ENCODE measurements at regions not wholly inside any gene's neighbourhood (a gene's known extent, or its start where the extent isn't known, plus 50 kb on each side); places are given as distances from the start of the nearest gene placed in this dataset.

DNA sequence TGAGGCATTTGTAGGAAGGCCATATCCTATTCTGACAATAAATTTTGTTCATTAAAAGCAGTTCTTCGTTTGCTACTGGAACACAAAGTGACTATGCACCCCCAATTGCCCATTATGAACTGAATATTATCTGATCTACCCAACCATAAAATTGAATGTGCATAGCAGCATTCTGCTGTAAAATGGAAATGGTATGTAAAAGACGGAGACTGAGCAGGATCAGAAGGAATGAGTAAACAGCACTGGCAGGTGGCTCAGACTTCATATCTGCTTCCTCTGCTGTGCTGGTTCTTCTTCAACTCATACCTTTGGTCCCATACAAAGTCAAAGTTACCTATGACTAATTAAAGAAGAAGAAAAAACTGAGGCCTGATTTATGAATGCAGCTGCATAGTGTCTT, 339.5 kb downstream of the PLA2G4A start:
- no peak for DNase-seq (ENCODE audit: low spot score in 2 of 2)
- intact Hi-C loops (cut with DNase I; ENCODE audit: low total_unique reads), result no loop called here
- TF ChIP-seq, protein P1, sequence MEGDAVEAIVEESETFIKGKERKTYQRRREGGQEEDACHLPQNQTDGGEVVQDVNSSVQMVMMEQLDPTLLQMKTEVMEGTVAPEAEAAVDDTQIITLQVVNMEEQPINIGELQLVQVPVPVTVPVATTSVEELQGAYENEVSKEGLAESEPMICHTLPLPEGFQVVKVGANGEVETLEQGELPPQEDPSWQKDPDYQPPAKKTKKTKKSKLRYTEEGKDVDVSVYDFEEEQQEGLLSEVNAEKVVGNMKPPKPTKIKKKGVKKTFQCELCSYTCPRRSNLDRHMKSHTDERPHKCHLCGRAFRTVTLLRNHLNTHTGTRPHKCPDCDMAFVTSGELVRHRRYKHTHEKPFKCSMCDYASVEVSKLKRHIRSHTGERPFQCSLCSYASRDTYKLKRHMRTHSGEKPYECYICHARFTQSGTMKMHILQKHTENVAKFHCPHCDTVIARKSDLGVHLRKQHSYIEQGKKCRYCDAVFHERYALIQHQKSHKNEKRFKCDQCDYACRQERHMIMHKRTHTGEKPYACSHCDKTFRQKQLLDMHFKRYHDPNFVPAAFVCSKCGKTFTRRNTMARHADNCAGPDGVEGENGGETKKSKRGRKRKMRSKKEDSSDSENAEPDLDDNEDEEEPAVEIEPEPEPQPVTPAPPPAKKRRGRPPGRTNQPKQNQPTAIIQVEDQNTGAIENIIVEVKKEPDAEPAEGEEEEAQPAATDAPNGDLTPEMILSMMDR (IDR thresholded peaks at IDR 0.05), result no peak
- no peak for TF ChIP-seq POLR2A (IDR thresholded peaks at IDR 0.05)
- WGBS, 2 donors, result 40 to 47% methylated on average over 2 of the region's 2 CpGs
- H3K4me3 ChIP-seq (ENCODE audit: low read depth, poor library complexity, severe bottlenecking), result no peak overlapping the region

DNA sequence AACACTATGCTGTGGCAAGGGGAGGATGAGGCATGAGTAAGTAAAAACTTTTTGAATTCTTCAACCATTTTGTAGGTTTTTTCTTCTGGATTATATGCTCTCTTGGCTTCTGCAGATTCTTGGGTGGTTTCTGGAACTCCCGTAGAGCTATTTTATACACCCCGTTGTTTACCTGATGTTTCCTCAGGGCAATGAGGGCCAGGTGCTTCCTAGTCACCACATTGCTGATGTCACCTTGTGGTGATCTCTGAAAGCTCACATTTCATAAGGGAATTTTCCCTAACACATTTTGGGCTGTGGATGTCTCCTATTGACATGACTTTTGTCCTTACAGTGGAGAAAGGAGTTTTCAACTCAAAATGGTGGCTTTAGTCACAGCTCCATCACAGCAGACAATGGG, 356.6 kb downstream of the PLA2G4A start:
- TF ChIP-seq, protein P1 (IDR thresholded peaks at IDR 0.05), result no peak
- TF ChIP-seq POLR2A (IDR thresholded peaks at IDR 0.05), result no peak
- WGBS, 2 donors, result 61 to 72% methylated on average over 2 of the region's 2 CpGs

DNA sequence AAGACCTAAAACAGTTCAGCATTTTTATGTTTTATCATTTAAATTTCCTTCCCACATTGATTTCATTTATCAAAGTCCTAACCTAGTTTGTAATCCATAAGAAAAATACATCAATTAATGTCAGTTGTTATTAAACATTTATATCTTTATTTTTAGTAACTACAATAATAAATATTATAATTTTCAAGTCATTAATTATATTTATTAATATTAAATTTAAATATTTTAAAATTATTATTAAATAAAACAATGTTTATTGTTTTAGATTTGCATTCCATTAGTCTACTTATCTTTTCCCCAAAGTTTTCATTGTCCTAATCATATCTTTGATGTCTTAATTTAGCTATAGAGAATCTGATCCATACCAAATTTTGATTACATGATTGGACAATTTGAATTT, 368.9 kb downstream of the PLA2G4A start:
- TF ChIP-seq, protein P1 (IDR thresholded peaks at IDR 0.05), result no peak
- no peak for TF ChIP-seq POLR2A (IDR thresholded peaks at IDR 0.05)
- intact Hi-C loops (cut with DNase I; ENCODE audit: low total_unique reads), result no loop called here
- DNase-seq (ENCODE audit: low spot score in 2 of 2), result no peak
- no peak overlapping the region for H3K4me3 ChIP-seq (ENCODE audit: low read depth, poor library complexity, severe bottlenecking)

More for the DNA sequence above, 356.6 kb downstream of the PLA2G4A start:
- intact Hi-C loops (cut with DNase I; ENCODE audit: low total_unique reads), result no loop called here
- no peak overlapping the region for H3K4me3 ChIP-seq (ENCODE audit: low read depth, poor library complexity, severe bottlenecking)
- no peak for DNase-seq (ENCODE audit: low spot score in 2 of 2)

DNA sequence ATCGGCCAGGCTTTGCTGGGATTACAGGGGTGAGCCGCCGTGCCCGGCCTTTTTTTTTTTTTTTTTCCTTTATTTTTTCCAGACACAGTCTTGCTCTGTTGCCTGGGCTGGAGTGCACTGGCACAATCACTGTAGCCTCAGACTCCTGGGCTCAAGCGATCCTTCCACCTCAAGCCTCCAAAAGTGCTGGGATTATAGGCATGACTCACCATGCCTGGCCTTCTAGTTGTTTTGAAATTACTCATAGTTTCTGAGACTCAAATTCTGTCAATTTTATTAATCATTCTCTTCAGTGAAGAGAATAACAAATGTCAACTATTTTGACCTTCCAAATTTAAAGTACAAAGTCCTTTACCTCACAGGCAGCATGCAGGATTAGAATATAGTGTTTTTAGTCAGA, 374.5 kb downstream of the PLA2G4A start:
- TF ChIP-seq POLR2A (IDR thresholded peaks at IDR 0.05), result no peak
- TF ChIP-seq, protein P1 (IDR thresholded peaks at IDR 0.05), result no peak
- intact Hi-C loops (cut with DNase I; ENCODE audit: low total_unique reads), result no loop called here
- 73 to 89% methylated on average over 5 of the region's 5 CpGs for WGBS, 2 donors
- H3K4me3 ChIP-seq (ENCODE audit: low read depth, poor library complexity, severe bottlenecking), result no peak overlapping the region
- no peak for DNase-seq (ENCODE audit: low spot score in 2 of 2)

DNA sequence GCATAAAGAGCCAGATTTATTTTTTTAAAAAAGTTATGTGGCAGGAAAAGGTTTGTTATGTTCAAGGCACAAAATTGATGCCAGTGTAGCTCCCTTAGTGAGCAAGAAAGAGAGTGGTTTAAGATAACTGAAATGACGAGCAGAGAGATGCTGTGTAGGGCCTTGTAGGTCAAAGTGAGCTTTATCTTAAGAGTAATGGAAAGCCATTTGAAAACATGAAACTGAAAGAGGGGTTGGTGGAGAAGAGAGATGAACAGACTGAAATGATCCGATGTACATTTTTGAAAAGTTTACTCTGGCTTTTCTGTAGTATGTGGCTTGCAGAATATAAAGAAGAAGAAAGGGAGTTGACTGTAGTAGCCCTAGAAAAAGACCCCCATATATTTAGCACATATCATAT, 383.6 kb downstream of the PLA2G4A start:
- no peak for DNase-seq (ENCODE audit: low spot score in 2 of 2)
- TF ChIP-seq, protein P1 (IDR thresholded peaks at IDR 0.05), result no peak
- no peak for TF ChIP-seq POLR2A (IDR thresholded peaks at IDR 0.05)
- intact Hi-C loops (cut with DNase I; ENCODE audit: low total_unique reads), result no loop called here
- no peak overlapping the region for H3K4me3 ChIP-seq (ENCODE audit: low read depth, poor library complexity, severe bottlenecking)
- WGBS, 2 donors, result 88 to 93% methylated on average over 2 of the region's 2 CpGs

DNA sequence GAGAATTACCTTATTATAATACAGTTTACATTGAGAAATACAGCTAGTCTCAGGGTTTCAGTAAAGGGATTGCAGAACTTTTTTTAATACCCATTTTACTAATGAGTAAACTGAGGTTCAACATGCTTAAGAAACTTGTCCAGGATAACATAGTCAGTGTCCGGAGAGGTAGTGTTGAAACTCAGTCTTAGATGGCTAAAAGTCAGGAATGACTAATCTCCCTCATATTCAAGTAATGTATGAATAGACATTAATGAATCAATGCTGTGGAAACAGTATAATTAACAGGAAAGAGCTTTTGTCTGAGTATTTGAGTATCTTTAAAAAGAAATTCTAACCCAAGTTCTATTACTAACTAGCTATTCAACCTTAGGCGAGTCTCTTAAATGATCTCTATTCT, 397.6 kb downstream of the PLA2G4A start:
- WGBS, 2 donors, result 49 to 85% methylated on average over 2 of the region's 2 CpGs
- intact Hi-C loops (cut with DNase I; ENCODE audit: low total_unique reads), result no loop called here
- TF ChIP-seq POLR2A (IDR thresholded peaks at IDR 0.05), result no peak
- TF ChIP-seq, protein P1 (IDR thresholded peaks at IDR 0.05), result no peak
- H3K4me3 ChIP-seq (ENCODE audit: low read depth, poor library complexity, severe bottlenecking), result no peak overlapping the region
- DNase-seq (ENCODE audit: low spot score in 2 of 2), result no peak
